Kidney epithelial cell (primary cell): ENCODE measurements at regions not wholly inside any gene's neighbourhood (a gene's known extent, or its start where the extent isn't known, plus 50 kb on each side); places are given as distances from the start of the nearest gene placed in this dataset.

Experiments used
- DNase-seq: peaks from one replicate; pipeline ENCODE4 v3.0.0-alpha.2; 2010; ENCODE audit warnings: low read depth
- H3K27me3 ChIP-seq: 2 replicates; pipeline ENCODE4 v1.6.0; 2011; ENCODE audit warnings: low read length; ENCODE audit not compliant: control insufficient read depth, insufficient read depth
- H3K36me3 ChIP-seq: 2 replicates; pipeline ENCODE4 v1.5.1; 2011; ENCODE audit warnings: low read length; ENCODE audit not compliant: control insufficient read depth, insufficient read depth
- H3K4me3 ChIP-seq: 2 replicates; pipeline ENCODE4 v1.5.1; 2011; ENCODE audit warnings: low read depth, mild to moderate bottlenecking, control low read depth, low read length
- TF ChIP-seq, protein P1 (sequence below): IDR thresholded peaks from 2 replicates; pipeline ENCODE4 v1.5.1; 2011; ENCODE audit warnings: mild to moderate bottlenecking, moderate library complexity, low read length, control low read depth, inconsistent platforms; ENCODE audit not compliant: insufficient read depth, poor library complexity, severe bottlenecking

DNA sequence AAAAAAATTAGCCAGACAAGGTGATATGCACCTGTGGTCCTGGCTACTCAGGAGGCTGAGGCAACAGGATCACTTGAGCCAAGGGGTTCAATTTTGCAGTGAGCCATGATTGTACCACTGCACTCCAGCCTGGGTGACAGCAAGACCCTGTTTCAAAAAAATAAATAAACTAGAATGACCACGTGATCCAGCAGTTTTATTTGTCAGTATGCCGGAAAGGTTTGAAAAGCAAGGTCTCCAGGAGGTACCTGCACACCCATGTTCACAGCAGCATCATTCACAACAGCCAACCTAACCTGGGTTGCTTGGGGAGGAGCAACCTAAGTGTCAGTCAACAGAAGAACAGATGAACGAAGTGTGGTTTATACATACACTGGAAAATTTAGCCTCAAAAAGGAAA, 78.7 kb upstream of the SEPTIN5 start:
- DNase-seq, result no peak
- Histone ChIP-seq H3K4me3 (no peak overlapping the region), H3K36me3 (no peaks in the 10 kb centered on the region), H3K27me3 (peaks cover 3% of the 10 kb centered on the region)
- TF ChIP-seq, protein P1, sequence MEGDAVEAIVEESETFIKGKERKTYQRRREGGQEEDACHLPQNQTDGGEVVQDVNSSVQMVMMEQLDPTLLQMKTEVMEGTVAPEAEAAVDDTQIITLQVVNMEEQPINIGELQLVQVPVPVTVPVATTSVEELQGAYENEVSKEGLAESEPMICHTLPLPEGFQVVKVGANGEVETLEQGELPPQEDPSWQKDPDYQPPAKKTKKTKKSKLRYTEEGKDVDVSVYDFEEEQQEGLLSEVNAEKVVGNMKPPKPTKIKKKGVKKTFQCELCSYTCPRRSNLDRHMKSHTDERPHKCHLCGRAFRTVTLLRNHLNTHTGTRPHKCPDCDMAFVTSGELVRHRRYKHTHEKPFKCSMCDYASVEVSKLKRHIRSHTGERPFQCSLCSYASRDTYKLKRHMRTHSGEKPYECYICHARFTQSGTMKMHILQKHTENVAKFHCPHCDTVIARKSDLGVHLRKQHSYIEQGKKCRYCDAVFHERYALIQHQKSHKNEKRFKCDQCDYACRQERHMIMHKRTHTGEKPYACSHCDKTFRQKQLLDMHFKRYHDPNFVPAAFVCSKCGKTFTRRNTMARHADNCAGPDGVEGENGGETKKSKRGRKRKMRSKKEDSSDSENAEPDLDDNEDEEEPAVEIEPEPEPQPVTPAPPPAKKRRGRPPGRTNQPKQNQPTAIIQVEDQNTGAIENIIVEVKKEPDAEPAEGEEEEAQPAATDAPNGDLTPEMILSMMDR, result no peak

DNA sequence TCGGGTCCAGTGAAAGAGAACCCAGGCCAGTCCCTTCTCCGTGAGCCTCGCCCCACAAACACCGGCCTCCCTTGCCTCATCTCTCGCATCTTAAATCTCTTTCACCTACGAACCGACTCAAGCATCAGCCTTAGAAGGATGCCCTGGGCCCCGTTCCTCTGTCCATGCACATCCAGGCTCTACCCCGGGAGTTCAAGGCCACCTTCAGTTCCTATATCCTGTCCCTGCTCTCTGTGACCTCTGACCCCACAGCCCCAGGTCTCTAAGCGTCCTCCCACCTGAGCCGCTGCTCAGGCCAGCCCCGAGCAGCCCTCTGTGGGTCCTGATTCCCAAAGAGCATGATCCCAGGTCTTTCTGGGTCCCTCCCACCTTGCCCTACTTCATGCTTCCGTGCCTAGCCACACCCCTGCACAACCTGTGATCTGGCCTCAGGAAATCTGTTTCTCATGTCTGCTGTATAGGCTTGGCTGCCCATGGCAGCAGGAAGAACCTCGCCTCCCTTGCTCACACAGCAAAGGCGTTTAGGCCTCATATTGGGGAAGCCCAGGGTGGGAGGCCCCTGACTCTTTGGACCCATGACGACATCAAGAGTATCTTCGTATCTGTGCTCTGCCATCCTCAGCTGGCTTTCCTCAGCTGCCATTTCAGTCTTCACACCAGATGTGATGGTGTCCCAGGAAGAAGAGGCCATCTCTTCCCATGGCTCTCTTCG, 77.5 kb upstream of the SEPTIN5 start:
- DNase-seq, result no peak
- TF ChIP-seq, protein P1, result no peak
- no peaks in the 10 kb centered on the region for H3K36me3 ChIP-seq
- no peak overlapping the region for H3K4me3 ChIP-seq
- peaks cover 4% of the 10 kb centered on the region for H3K27me3 ChIP-seq

DNA sequence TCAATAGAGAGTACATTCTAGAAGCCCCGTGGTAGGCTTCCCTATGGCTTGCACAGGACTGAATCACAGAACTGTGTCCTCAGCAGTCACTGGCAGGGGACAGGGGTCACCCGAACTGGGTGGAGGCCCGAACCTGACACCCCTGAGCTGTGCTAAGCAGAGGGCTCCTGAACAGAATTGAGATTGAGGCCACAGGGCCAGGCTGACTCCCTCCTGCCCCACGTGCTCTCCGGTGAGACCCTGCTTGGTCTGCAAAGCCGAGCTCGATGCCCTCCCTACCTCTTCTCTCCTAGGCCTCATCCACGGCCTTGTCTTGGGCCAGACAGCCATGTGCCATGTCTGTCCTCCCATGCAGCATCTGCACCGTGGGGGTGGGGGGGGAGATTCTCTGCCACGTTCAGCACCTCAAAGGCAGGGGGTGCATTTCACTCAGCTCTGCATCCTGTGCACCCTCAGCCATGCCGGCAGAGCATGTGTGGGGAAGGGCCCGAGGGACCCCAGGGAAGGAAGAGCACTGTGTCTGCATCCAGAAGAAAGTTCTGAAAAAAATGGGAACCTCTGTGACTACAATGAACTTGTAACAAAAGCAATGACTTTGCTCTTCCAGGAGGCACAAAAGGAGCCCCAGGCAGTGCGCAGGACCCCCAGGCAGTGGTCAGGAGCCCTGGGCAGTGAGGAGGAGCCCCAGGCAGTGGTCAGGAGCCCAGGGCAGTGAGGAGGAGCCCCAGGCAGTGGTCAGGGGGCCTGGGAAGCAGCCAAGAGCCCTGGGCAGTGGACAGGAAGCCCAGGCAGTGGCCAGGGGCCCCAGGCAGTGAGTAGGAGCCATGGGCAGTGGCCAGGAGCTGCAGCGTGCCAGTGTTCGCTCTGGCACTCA, 76.7 kb upstream of the SEPTIN5 start:
- TF ChIP-seq, protein P1, result no peak
- Histone ChIP-seq H3K27me3 (peaks cover 3% of the 10 kb centered on the region), H3K36me3 (no peaks in the 10 kb centered on the region), H3K4me3 (no peak overlapping the region)
- no peak for DNase-seq

DNA sequence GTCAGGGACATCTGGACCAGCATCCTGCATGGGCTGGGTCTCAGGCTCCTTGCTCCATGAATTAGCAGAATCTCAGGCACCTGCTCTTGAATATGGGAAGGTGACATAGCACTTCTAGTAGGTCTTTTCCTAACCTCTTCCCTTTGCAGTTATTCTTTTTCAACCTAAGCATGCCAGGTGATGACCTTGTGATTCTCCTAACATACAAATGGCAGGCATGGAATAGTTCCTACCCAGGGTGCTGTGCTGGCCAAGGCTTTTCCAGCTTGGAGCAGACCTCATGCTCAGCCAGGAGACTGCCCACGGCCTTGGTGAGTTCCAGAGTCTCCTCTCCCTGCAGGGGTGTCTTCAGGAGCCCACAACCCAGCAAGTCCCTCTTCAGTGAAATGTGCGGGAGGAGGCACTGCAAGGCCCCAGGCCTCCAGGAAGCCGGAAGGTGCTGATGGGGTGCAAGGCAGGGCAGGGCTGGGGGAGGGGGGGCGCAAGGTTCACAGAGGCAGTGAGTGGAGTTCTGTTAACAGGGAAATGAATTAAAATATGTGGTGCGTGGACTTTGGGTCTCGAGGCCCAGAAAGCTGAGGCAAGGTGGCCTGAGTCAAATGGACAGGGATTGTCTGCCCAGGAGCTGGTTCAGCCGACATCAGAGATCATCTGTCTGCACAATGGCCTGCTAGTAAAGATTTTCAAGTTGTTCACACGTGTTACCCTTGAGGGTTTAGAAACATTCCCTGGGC, 75.9 kb upstream of the SEPTIN5 start:
- H3K4me3 ChIP-seq, result no peak overlapping the region
- TF ChIP-seq, protein P1, result no peak
- no peak for DNase-seq
- H3K36me3 ChIP-seq, result no peaks in the 10 kb centered on the region
- H3K27me3 ChIP-seq, result peaks cover 3% of the 10 kb centered on the region

DNA sequence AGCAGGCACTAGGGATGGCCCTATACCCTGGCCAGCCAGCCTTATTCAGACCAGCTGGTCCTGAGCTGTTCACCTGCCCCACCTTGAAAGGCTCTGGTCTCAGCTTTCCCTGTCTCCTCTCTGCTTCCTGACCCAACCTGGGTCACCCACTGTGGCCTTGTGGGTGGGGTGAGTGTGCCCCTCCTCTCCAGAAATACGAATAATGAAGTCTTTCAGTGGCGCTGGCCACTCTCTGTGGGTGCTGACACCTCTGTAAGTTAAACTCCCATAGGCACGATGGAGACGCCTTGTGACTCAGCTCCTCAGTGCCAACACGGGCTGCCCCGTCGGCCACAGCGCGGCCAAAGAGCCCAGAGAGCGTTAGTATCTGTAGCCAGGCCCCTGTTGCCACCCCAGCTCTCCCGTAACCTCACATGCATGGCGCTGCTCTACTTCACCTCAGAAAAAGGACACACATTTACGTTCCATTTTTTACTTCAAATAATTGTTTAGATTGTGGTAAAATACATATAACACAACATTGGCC, 74.6 kb upstream of the SEPTIN5 start:
- Histone ChIP-seq H3K36me3 (no peaks in the 10 kb centered on the region), H3K4me3 (no peak overlapping the region), H3K27me3 (peaks cover 4% of the 10 kb centered on the region)
- no peak for DNase-seq
- TF ChIP-seq, protein P1, result no peak
